ENCODE measurements at regions not wholly inside any gene's neighbourhood (a gene's known extent, or its start where the extent isn't known, plus 50 kb on each side); places are given as distances from the start of the nearest gene placed in this dataset.

DNA sequence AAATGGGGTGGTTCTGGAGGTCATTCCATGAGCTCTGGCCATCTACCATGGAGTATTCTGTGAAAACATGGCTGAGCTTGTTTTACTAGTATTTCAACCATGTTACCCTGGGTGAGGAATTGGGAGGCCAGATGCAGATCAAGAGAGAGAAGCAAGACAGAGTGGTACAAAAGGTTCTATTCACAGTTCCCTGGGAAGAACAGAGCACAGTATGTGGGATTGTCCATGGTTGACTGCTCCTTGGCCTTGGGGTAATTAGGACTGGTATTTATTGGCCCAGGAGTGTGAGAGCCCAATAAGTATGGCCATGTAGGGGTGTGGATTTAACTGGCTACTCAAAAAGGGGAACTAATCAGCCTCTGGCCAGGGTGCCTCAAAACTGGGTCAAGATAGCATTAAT is 239.7 kb upstream of the GATB start:
- Histone ChIP-seq H3K27me3 (replicated peaks; ENCODE audit: insufficient read depth) (no peaks in the 10 kb centered on the region), H3K27ac (no peak overlapping the region), H3K4me1 (replicated peaks) (no peaks in the 10 kb centered on the region), H3K9me3 (no peaks in the 10 kb centered on the region), H3K36me3 (no peaks in the 10 kb centered on the region), H3K4me3 (no peak overlapping the region)
- no peak for DNase-seq (ENCODE audit: low spot score)
- intact Hi-C loops (cut with DNase I): no loop called here
- TF ChIP-seq CTCF (IDR thresholded peaks at IDR 0.05) (no peak), POLR2A (IDR thresholded peaks at IDR 0.05) (no peak), POLR2AphosphoS5 (IDR thresholded peaks at IDR 0.05) (no peak)

DNA sequence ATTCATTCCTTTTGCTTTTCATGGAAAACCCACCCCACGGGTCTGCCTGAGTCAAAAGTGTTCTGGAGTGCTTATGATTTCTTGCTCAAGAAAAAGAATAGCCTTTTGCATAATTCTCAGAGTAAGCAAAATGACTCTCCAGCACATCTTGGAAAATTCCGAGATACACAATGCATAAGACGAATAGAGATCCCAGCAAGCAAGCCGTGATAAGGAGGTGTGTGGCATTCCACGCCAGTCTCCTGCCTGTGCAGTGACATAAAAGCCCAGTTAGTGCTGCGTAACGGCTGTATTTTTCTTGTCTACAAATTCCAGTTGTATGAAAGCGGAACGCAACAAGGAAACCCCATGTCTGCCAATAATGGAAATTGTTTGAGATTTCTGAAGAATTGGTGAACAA is 237.9 kb upstream of the GATB start:
- TF ChIP-seq CTCF (IDR thresholded peaks at IDR 0.05) (no peak), POLR2AphosphoS5 (IDR thresholded peaks at IDR 0.05) (no peak), POLR2A (IDR thresholded peaks at IDR 0.05) (no peak)
- no peak overlapping the region for H3K4me3 ChIP-seq
- no peaks in the 10 kb centered on the region for H3K4me1 ChIP-seq (replicated peaks)
- H3K27ac ChIP-seq: no peak overlapping the region
- no peaks in the 10 kb centered on the region for H3K27me3 ChIP-seq (replicated peaks; ENCODE audit: insufficient read depth)
- no peak for DNase-seq (ENCODE audit: low spot score)
- intact Hi-C loops (cut with DNase I): no loop called here
- H3K36me3 ChIP-seq: no peaks in the 10 kb centered on the region
- H3K9me3 ChIP-seq: no peaks in the 10 kb centered on the region
- WGBS: 76% methylated on average over 9 of the region's 9 CpGs

GRCh38 chr4:151997461-151997860 is 236.7 kb upstream of the GATB start:
- no peak overlapping the region for H3K4me3 ChIP-seq
- no peaks in the 10 kb centered on the region for H3K27me3 ChIP-seq (replicated peaks; ENCODE audit: insufficient read depth)
- 98% methylated on average over 2 of the region's 2 CpGs for WGBS
- no peak for DNase-seq (ENCODE audit: low spot score)
- H3K9me3 ChIP-seq: no peaks in the 10 kb centered on the region
- H3K36me3 ChIP-seq: no peaks in the 10 kb centered on the region
- no peaks in the 10 kb centered on the region for H3K4me1 ChIP-seq (replicated peaks)
- H3K27ac ChIP-seq: no peak overlapping the region
- TF ChIP-seq POLR2A (IDR thresholded peaks at IDR 0.05) (no peak), CTCF (IDR thresholded peaks at IDR 0.05) (no peak), POLR2AphosphoS5 (IDR thresholded peaks at IDR 0.05) (no peak)
- intact Hi-C loops (cut with DNase I): no loop called here

DNA sequence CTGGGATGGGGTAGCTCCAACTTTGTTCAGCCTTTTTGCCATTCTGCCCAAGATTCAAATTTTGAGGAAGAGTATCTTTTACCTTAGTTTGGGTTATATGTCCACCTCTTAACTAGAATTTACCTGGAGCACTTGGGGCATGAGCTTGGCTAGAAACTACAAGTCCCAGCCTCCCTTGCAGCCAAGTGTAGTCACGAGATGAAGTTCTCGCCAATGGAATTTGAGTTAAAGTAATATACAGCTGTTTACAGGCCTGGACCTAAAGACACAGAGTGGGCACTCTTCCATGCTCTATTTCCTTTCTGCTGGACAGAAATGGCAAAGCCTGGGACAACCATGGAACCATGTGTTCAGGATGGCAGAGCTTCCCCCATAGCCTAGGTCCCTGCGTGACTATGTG is 233.6 kb upstream of the GATB start:
- WGBS: 92% methylated on average over 3 of the region's 3 CpGs
- Histone ChIP-seq H3K4me3 (no peak overlapping the region), H3K27ac (no peak overlapping the region), H3K4me1 (replicated peaks) (no peaks in the 10 kb centered on the region), H3K36me3 (no peaks in the 10 kb centered on the region), H3K27me3 (replicated peaks; ENCODE audit: insufficient read depth) (no peaks in the 10 kb centered on the region), H3K9me3 (no peaks in the 10 kb centered on the region)
- TF ChIP-seq POLR2AphosphoS5 (IDR thresholded peaks at IDR 0.05) (no peak), CTCF (IDR thresholded peaks at IDR 0.05) (no peak), POLR2A (IDR thresholded peaks at IDR 0.05) (no peak)
- no peak for DNase-seq (ENCODE audit: low spot score)
- intact Hi-C loops (cut with DNase I): no loop called here

- no peak for TF ChIP-seq POLR2AphosphoS5 (IDR thresholded peaks at IDR 0.05)
- no peak for TF ChIP-seq POLR2A (IDR thresholded peaks at IDR 0.05)
- no peak for TF ChIP-seq CTCF (IDR thresholded peaks at IDR 0.05)
- DNase-seq (ENCODE audit: low spot score): no peak
Measured at GRCh38 chr4:151993521-151993920, 232.7 kb upstream of the GATB start.

More at GRCh38 chr4:151993521-151993920, 232.7 kb upstream of the GATB start:
- Histone ChIP-seq H3K4me3 (no peak overlapping the region), H3K27me3 (replicated peaks; ENCODE audit: insufficient read depth) (no peaks in the 10 kb centered on the region), H3K36me3 (no peaks in the 10 kb centered on the region), H3K9me3 (no peaks in the 10 kb centered on the region), H3K4me1 (replicated peaks) (no peaks in the 10 kb centered on the region), H3K27ac (no peak overlapping the region)
- WGBS: 72% methylated on average over 8 of the region's 8 CpGs
- intact Hi-C loops (cut with DNase I): no loop called here
